ENCODE measurements at regions not wholly inside any gene's neighbourhood (a gene's known extent, or its start where the extent isn't known, plus 50 kb on each side); places are given as distances from the start of the nearest gene placed in this dataset.
"Not testable (repeated sequence)": the region's sequence is repeated elsewhere in the genome, so short reads cannot be mapped to it uniquely, and the experiment has no call there.

DNA sequence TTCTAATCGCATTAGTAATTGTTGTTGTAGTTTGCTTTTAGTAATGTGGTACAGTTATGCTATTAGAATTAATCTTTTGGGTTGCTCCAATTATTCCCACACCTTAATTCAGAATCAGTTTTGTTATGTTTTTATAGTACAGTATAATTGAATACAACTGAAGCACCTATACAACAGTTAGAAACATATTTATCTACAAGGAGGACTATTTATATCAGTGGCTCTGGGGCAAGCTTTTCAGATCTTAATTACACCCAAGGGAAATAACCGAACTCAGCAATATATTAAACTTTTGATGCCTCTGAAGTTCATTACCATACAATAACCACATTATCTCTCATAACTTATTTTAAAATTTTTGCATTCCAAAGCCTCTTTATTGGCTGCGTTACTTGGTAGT is 74.4 kb downstream of the LHX9 start:
- ATAC-seq (no peak), DNase-seq (no peak)
- Histone ChIP-seq H3K4me1 (no peaks in the 10 kb centered on the region), H3K9me3 (no peaks in the 10 kb centered on the region), H3K27me3 (ENCODE audit: insufficient read depth in 3 of 3, low read length in 2 of 3) (no peaks in the 10 kb centered on the region), H3K4me3 (no peak overlapping the region), H3K27ac (no peak overlapping the region), H3K36me3 (ENCODE audit: insufficient read depth in 1 of 2, low read depth in 1 of 2) (no peaks in the 10 kb centered on the region)
- intact Hi-C loops (cut with DNase I) = no loop called here
- TF ChIP-seq, protein P1, sequence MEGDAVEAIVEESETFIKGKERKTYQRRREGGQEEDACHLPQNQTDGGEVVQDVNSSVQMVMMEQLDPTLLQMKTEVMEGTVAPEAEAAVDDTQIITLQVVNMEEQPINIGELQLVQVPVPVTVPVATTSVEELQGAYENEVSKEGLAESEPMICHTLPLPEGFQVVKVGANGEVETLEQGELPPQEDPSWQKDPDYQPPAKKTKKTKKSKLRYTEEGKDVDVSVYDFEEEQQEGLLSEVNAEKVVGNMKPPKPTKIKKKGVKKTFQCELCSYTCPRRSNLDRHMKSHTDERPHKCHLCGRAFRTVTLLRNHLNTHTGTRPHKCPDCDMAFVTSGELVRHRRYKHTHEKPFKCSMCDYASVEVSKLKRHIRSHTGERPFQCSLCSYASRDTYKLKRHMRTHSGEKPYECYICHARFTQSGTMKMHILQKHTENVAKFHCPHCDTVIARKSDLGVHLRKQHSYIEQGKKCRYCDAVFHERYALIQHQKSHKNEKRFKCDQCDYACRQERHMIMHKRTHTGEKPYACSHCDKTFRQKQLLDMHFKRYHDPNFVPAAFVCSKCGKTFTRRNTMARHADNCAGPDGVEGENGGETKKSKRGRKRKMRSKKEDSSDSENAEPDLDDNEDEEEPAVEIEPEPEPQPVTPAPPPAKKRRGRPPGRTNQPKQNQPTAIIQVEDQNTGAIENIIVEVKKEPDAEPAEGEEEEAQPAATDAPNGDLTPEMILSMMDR (IDR thresholded peaks at IDR 0.05) = no peak
- 74 to 75% (median 74%) methylated on average over 3 of the region's 3 CpGs for WGBS, 3 donors

DNA sequence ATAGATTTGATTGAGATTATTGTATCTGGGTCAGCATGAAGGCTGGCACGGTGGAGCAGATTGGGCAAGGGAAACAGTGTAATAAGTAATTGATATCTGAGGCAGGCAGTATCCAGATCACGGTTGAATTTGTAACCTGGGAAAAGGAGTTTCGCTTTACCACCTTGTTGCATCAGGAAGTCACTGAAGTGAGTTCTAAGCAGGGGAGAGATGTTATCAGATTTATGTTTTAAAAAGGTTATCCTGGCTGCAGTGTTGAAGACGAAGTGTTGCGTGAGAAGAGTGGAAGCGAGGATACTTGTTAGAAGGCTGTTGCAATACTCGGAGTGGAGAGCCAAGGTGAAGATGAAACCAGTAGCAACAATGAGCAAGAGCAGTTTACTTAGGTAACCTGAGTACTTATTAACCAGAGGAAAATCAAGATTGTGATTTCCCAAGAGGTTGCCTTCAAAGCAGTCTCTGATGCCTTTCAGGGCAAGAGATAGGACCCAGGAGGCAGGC is 77.8 kb downstream of the LHX9 start:
- no peak for ATAC-seq
- H3K27ac ChIP-seq = no peak overlapping the region
- WGBS, 3 donors = 87 to 91% (median 88%) methylated on average over 7 of the region's 7 CpGs
- no peaks in the 10 kb centered on the region for H3K4me1 ChIP-seq
- TF ChIP-seq, protein P1 (IDR thresholded peaks at IDR 0.05) = no peak
- no peak for DNase-seq
- intact Hi-C loops (cut with DNase I) = no loop called here
- H3K9me3 ChIP-seq = no peaks in the 10 kb centered on the region
- H3K36me3 ChIP-seq (ENCODE audit: insufficient read depth in 1 of 2, low read depth in 1 of 2) = no peaks in the 10 kb centered on the region
- H3K27me3 ChIP-seq (ENCODE audit: insufficient read depth in 3 of 3, low read length in 2 of 3) = no peaks in the 10 kb centered on the region
- H3K4me3 ChIP-seq = no peak overlapping the region

DNA sequence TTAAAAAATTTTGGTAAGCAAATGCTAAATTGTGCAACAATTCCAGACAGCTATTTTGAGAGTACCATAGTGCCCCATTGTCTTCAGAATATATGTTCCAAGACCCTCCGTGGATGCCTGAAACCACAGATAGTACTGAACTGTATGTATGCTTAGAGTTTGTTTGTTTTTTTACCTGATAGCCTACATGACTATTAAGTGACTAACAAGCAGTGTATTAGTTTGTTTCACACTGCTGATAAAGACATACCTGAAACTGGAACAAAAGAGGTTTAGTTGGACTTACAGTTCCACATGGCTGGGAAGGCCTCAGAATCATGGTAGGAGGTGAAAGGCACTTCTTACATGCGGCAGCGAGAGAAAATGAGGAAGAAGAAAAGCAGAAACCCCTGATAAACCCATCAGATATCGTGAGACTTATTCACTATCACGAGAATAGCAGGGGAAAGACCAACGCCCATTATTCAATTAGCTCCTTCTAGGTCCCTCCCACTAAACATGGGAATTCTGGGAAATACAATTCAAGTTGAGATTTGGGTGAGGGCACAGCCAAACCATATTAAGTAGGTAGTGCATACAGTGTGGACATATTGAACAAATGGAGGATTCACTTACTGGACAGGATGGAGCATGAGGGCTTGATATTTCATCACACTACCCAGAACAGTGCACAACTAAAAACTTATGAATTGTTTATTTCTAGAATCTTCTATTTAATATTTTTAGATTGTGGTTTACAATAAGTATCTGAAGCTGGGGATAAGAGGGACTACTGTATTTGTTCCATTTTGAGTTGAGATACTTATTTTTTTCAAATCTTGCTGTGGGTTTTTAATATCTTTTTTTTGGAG is 78.5 kb downstream of the LHX9 start:
- ATAC-seq = no peak

DNA sequence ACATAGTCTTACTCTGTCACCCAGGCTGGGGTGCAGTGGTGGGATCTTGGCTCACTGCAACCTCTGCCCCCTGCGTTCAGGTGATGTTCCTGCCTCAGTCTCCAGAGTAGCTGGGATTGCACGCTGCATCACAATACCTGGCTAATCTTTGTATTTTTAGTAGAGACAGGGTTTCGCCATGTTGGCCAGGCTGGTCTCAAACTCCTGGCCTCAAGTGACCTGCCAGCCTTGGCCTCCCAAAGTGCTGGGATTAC is 79.0 kb downstream of the LHX9 start:
- H3K27ac ChIP-seq; DNase-seq; intact Hi-C loops (cut with DNase I); H3K4me1 ChIP-seq; H3K36me3 ChIP-seq (ENCODE audit: insufficient read depth in 1 of 2, low read depth in 1 of 2); H3K4me3 ChIP-seq; H3K27me3 ChIP-seq (ENCODE audit: insufficient read depth in 3 of 3, low read length in 2 of 3); H3K9me3 ChIP-seq; ATAC-seq: not testable (repeated sequence)
- 94 to 98% (median 96%) methylated on average over 3 of the region's 3 CpGs for WGBS, 3 donors

More for the DNA sequence above, 78.5 kb downstream of the LHX9 start:
- DNase-seq = no peak
- Histone ChIP-seq H3K27me3 (ENCODE audit: insufficient read depth in 3 of 3, low read length in 2 of 3) (no peaks in the 10 kb centered on the region), H3K9me3 (no peaks in the 10 kb centered on the region), H3K27ac (no peak overlapping the region), H3K4me1 (no peaks in the 10 kb centered on the region), H3K36me3 (ENCODE audit: insufficient read depth in 1 of 2, low read depth in 1 of 2) (no peaks in the 10 kb centered on the region), H3K4me3 (no peak overlapping the region)
- TF ChIP-seq, protein P1 (IDR thresholded peaks at IDR 0.05) = no peak
- intact Hi-C loops (cut with DNase I) = no loop called here
- 87 to 93% (median 92%) methylated on average over 6 of the region's 6 CpGs for WGBS, 3 donors

DNA sequence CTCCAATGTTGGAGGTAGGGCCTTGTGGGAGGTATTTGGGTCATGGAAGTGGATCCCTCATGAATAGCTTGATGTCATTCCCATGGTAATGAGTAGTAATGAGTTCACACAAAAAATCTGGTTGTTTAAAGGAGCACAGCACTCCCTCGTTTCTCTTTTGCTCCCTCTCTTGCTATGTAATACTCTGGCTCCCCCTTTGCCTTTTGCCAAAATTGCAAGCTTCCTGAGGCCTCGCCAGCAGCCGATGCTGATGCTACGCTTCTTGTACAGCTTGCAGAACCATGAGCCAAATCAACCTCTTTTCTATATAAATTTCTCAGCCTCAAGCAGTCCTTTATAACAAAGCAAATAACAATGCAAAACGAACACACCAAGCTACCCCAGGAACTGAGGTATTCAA is 80.9 kb downstream of the LHX9 start:
- Histone ChIP-seq H3K36me3 (ENCODE audit: insufficient read depth in 1 of 2, low read depth in 1 of 2) (no peaks in the 10 kb centered on the region), H3K27me3 (ENCODE audit: insufficient read depth in 3 of 3, low read length in 2 of 3) (peaks cover 0 to 3% (median 0%) of the 10 kb centered on the region in 3 donors), H3K27ac (no peak overlapping the region), H3K4me1 (no peaks in the 10 kb centered on the region), H3K9me3 (no peaks in the 10 kb centered on the region), H3K4me3 (no peak overlapping the region)
- DNase-seq (no peak), ATAC-seq (no peak)
- intact Hi-C loops (cut with DNase I) = no loop called here
- TF ChIP-seq, protein P1 (IDR thresholded peaks at IDR 0.05) = no peak
- WGBS, 3 donors = 59 to 71% (median 61%) methylated on average over 5 of the region's 5 CpGs
